Bronchial epithelial cell (primary cell): ENCODE measurements at regions not wholly inside any gene's neighbourhood (a gene's known extent, or its start where the extent isn't known, plus 50 kb on each side); places are given as distances from the start of the nearest gene placed in this dataset.

Experiments used
- DNase-seq: peaks from one replicate; pipeline ENCODE4 v3.0.0-alpha.2; 2010; ENCODE audit warnings: low read depth
- FAIRE-seq: peaks from 2 replicates; lab custom pipeline; 2011; peaks lifted over from hg19 to GRCh38; lab: Jason Lieb, UNC
- H3K27me3 ChIP-seq: 2 replicates; pipeline ENCODE4 v1.5.1; 2011; ENCODE audit warnings: low read length; ENCODE audit not compliant: control insufficient read depth, insufficient read depth
- H3K36me3 ChIP-seq: 2 replicates; pipeline ENCODE4 v1.5.1; 2011; ENCODE audit warnings: low read length; ENCODE audit not compliant: control insufficient read depth, insufficient read depth
- H3K4me3 ChIP-seq: 2 replicates; pipeline ENCODE4 v1.5.1; 2011; ENCODE audit warnings: mild to moderate bottlenecking, low read depth, low read length, control low read depth
- TF ChIP-seq, protein P1 (sequence below): IDR thresholded peaks from 2 replicates; pipeline ENCODE4 v1.5.1; 2011; ENCODE audit warnings: mild to moderate bottlenecking, moderate library complexity, low read length, control low read depth, inconsistent platforms; ENCODE audit not compliant: insufficient read depth, severe bottlenecking

DNA sequence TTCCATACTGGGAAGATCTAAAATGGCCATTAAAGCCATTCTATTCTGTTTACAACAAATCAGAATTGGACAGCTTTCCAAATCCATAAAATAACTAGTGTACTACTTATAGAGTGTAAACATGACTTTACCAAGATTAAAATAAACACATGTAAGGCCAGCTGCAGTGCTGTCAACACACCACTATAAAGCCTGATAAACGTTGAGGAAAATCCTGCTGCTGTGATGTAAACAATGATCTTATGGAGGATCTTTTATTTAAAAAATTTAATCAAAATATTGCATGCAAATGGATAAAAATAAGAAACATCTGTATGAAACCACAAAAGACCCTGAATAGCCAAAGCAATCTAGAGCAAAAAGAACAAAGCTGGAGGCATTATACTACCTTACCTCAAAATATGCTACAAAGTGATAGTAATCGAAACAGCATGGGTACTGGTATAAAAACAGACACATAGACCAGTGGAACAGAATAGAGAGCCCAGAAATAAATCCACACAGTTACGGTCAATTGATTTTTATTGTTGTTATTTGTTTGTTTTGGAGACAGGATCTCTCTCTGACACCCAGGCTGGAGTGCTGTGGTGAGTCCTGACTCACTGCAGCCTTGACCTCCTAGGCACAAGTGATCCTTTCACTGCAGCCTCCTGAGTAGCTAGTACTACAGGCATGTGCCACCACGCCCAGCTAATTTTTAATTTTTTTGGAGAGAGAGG, 428.8 kb upstream of the C2CD4B start:
- no peak for FAIRE-seq
- peaks cover 7% of the 10 kb centered on the region for H3K27me3 ChIP-seq
- no peaks in the 10 kb centered on the region for H3K36me3 ChIP-seq
- TF ChIP-seq, protein P1, sequence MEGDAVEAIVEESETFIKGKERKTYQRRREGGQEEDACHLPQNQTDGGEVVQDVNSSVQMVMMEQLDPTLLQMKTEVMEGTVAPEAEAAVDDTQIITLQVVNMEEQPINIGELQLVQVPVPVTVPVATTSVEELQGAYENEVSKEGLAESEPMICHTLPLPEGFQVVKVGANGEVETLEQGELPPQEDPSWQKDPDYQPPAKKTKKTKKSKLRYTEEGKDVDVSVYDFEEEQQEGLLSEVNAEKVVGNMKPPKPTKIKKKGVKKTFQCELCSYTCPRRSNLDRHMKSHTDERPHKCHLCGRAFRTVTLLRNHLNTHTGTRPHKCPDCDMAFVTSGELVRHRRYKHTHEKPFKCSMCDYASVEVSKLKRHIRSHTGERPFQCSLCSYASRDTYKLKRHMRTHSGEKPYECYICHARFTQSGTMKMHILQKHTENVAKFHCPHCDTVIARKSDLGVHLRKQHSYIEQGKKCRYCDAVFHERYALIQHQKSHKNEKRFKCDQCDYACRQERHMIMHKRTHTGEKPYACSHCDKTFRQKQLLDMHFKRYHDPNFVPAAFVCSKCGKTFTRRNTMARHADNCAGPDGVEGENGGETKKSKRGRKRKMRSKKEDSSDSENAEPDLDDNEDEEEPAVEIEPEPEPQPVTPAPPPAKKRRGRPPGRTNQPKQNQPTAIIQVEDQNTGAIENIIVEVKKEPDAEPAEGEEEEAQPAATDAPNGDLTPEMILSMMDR: no peak
- H3K4me3 ChIP-seq: no peak overlapping the region
- DNase-seq: no peak

DNA sequence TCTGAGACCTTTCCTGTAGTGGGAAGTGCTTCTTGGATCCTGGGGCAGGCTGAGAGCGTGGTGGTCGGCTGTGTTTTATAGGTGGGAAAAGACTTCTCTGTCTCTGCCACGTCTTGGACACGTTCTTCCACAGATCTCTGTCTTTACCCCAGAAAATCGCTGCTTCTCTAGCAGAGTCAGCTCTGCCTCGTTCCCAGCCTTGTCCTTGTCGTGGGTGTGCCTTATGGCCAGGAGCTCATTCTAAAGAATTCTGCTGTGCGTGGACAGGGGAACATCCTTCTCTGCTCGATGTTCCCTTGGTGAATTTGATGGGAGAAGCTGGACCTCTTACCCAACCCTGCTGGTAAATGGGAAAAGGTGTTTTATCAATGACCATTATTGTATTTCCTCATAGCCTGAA, 433.1 kb upstream of the C2CD4B start:
- H3K36me3 ChIP-seq: no peaks in the 10 kb centered on the region
- H3K27me3 ChIP-seq: peaks cover 6% of the 10 kb centered on the region
- TF ChIP-seq, protein P1: no peak
- H3K4me3 ChIP-seq: no peak overlapping the region
- DNase-seq: no peak
- no peak for FAIRE-seq

DNA sequence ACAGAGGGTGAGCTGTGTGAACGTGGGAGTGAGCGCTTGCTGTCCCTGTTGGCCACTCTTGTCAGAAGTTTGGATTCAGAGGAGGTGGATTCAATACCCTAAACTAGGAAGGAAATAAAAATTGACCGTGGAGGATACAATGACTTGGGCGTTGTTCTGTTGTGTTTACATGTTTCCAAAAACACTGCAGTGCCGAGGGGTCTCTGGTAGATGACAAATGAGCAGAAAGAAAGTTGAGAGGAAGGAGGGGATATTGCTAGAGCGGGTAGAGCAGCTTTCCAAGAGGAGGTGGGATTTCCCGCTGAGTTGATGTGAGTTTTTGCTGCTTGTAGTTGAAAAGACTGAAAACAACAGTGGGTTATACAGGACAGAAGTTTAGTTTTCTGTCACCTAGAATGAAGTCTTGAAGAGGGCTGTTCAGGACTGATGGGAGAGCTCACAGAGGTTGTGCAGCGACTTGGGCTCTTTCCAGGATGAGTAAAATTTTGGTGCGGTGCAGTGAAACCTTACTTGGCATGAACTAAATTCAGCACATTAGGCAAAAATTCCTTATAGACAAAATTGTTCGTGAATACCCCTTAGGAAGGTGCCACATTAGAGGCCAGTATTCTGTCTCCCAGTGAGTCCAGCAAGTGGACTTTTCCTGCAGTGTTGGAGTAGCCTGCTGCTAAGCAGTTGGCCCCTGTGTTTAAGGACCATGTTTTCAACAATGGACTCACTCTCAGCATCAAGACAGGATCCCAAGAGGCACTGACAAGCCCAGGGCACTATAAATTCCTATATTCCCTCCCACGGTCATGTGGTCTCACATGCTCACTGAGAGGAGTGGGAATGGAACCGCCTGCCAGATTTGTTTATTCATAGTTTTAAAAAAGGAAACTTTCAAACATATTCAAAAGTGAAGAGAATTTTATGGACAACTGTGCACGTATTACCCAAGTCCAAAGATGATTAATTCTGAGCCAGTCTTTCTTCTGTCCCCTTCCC, 435.0 kb upstream of the C2CD4B start:
- TF ChIP-seq, protein P1: no peak
- H3K36me3 ChIP-seq: no peaks in the 10 kb centered on the region
- peaks cover 6% of the 10 kb centered on the region for H3K27me3 ChIP-seq
- FAIRE-seq (no peak), DNase-seq (no peak)
- no peak overlapping the region for H3K4me3 ChIP-seq

DNA sequence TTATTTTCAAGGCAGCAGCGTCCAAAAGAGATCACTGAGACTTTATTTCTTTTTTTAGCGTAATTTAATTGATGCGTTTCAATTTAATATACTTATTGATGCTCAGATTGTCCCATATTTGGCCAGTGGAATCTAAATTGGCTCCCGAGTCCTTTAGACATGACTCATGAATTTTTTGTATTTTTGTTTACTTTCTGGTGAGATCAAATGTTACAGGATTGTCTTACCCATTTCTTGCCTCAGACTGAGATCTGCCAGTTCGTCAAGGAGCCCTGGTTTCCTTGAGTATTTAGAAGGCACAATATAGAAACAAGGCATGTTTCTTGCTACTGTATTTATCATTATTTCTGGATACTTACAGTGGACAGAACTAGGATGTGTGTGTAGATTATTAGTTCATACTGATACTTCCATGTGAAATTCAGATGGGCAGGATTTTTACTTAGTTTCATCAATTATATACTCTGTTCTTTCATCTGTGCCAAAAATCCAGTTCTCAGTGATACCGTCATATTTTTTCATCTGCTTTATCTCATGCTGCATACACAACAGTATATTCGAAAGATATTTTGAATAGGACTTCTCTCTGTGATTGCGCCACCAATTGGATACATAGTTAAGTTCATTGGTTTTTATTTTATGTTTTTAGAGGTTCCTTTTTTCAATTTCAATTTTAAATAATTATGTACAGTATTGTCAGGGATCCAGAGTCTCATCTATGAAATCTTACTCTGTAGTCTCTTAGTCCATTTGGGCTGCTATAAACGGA, 436.9 kb upstream of the C2CD4B start:
- FAIRE-seq: no peak
- peak; percentile 45 for DNase-seq
- Histone ChIP-seq H3K4me3 (no peak overlapping the region), H3K27me3 (peaks cover 6% of the 10 kb centered on the region), H3K36me3 (no peaks in the 10 kb centered on the region)
- TF ChIP-seq, protein P1: no peak

DNA sequence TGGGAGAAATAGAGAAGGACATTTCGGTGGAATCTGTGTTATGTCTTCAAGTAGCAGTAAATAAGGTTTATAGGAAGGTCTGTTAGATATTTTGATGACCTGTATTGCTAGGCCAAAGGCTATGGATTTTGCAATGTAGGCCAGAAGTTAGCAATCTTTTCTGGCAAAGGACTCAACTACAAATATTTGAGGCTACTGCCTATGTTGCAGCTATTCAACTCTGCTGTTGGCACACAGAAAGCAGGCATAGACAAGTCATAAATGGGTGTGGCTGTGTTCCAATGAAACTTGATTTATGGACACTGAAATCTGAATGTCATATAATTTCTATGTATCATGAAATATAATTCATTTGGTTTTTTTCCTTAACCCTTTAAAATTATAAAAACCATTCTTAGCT, 438.7 kb upstream of the C2CD4B start:
- peak; percentile 93 for DNase-seq
- FAIRE-seq: no peak
- H3K36me3 ChIP-seq: no peaks in the 10 kb centered on the region
- no peak overlapping the region for H3K4me3 ChIP-seq
- TF ChIP-seq, protein P1: no peak
- peaks cover 3% of the 10 kb centered on the region for H3K27me3 ChIP-seq
